ENCODE measurements at regions not wholly inside any gene's neighbourhood (a gene's known extent, or its start where the extent isn't known, plus 50 kb on each side); places are given as distances from the start of the nearest gene placed in this dataset.

DNA sequence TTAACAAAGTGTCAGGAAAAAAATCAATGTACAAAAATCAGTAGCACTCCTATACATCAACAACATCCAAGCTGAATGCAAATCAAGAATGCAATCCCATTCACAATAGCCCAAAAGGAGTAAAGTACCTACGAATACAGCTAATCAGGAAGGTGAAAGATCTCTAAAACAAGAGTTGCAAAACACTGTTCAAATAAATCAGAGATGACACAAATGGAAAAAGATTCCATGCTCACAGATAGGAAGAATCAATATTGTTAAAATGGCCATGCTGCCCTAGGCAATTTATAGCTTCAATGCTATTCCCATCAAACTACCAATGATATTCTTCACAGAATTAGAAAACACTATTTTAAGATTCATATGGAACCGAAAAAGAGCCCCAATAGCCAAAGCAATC, 223.7 kb upstream of the CD96 start:
- no peak overlapping the region for H3K27ac ChIP-seq (ENCODE audit: low read depth in 1 of 2, low read length in 2 of 2)
- intact Hi-C loops (cut with DNase I) = no loop called here
- no peaks in the 10 kb centered on the region for H3K27me3 ChIP-seq (ENCODE audit: control insufficient read depth in 1 of 2, insufficient read depth in 2 of 2, low read length in 1 of 2)
- 47 to 48% methylated on average over 2 of the region's 2 CpGs for WGBS, 2 donors
- ATAC-seq (ENCODE audit: low FRiP score) (no peak), DNase-seq (no peak)
- H3K4me1 ChIP-seq (ENCODE audit: control insufficient read depth in 1 of 2, insufficient read depth in 2 of 2, low read length in 2 of 2) = peaks cover 0 to 7% of the 10 kb centered on the region in 2 donors
- H3K36me3 ChIP-seq (ENCODE audit: control insufficient read depth in 1 of 2, insufficient read depth in 2 of 2, low read length in 1 of 2) = no peaks in the 10 kb centered on the region
- H3K4me3 ChIP-seq (ENCODE audit: low read length in 2 of 2) = no peak overlapping the region
- no peaks in the 10 kb centered on the region for H3K9me3 ChIP-seq (ENCODE audit: control insufficient read depth, low read length)

DNA sequence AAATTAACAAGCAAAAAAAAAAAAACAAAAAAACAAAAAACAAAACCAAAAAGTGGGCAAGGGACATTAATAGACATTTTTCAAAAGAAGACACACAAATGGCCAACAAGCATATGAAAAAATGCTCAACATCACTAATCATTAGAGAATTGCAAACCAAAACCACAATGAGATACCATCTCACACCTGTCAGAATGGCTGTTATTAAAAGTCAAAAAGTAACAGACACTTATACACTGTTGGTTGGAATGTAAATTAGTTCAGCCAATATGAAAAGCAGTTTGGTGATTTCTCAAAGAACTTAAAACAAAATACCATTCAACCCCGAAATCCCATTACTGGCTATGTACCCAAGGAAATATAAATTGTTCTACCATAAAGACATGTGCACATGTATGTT, 222.4 kb upstream of the CD96 start:
- WGBS, 2 donors = 87 to 100% methylated on average over 1 of the region's 1 CpG

GRCh38 chr3:111321786-111322185, 220.2 kb upstream of the CD96 start:
- intact Hi-C loops (cut with DNase I) = no loop called here
- DNase-seq = no peak
- Histone ChIP-seq H3K9me3 (ENCODE audit: control insufficient read depth, low read length) (no peaks in the 10 kb centered on the region), H3K27me3 (ENCODE audit: control insufficient read depth in 1 of 2, insufficient read depth in 2 of 2, low read length in 1 of 2) (no peaks in the 10 kb centered on the region), H3K4me1 (ENCODE audit: control insufficient read depth in 1 of 2, insufficient read depth in 2 of 2, low read length in 2 of 2) (no peaks in the 10 kb centered on the region), H3K36me3 (ENCODE audit: control insufficient read depth in 1 of 2, insufficient read depth in 2 of 2, low read length in 1 of 2) (no peaks in the 10 kb centered on the region), H3K4me3 (ENCODE audit: low read length in 2 of 2) (no peak overlapping the region), H3K27ac (ENCODE audit: low read depth in 1 of 2, low read length in 2 of 2) (no peak overlapping the region)
- 47 to 48% methylated on average over 4 of the region's 4 CpGs for WGBS, 2 donors
- no peak for ATAC-seq (ENCODE audit: low FRiP score)

More for the DNA sequence above, 222.4 kb upstream of the CD96 start:
- Histone ChIP-seq H3K27ac (ENCODE audit: low read depth in 1 of 2, low read length in 2 of 2) (no peak overlapping the region), H3K27me3 (ENCODE audit: control insufficient read depth in 1 of 2, insufficient read depth in 2 of 2, low read length in 1 of 2) (no peaks in the 10 kb centered on the region), H3K4me1 (ENCODE audit: control insufficient read depth in 1 of 2, insufficient read depth in 2 of 2, low read length in 2 of 2) (peaks cover 0 to 3% of the 10 kb centered on the region in 2 donors), H3K9me3 (ENCODE audit: control insufficient read depth, low read length) (no peaks in the 10 kb centered on the region), H3K4me3 (ENCODE audit: low read length in 2 of 2) (no peak overlapping the region), H3K36me3 (ENCODE audit: control insufficient read depth in 1 of 2, insufficient read depth in 2 of 2, low read length in 1 of 2) (no peaks in the 10 kb centered on the region)
- intact Hi-C loops (cut with DNase I) = no loop called here
- no peak for ATAC-seq (ENCODE audit: low FRiP score)
- no peak for DNase-seq

DNA sequence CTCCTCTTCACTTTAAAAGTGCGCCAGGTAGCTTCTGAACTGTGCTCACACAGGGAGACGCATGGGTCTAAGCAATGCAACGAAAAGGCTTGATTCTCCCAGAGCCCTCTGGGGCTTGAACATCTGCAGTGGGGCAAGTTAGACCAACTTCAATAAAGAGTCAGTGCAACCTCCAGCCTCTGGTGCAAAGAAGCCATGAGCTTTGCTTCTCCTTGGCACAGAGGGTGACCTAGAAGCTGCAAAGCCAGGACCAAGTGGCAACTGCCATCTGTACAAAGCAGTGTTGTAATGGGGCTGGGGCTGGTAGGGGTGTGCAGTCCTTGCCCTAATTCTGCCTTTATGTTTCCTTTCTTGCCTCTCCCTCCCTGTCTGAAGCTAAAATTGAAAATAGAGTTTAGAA, 219.0 kb upstream of the CD96 start:
- WGBS, 2 donors = 82 to 88% methylated on average over 3 of the region's 3 CpGs
- intact Hi-C loops (cut with DNase I) = no loop called here
- DNase-seq = no peak
- H3K9me3 ChIP-seq (ENCODE audit: control insufficient read depth, low read length) = no peaks in the 10 kb centered on the region
- no peaks in the 10 kb centered on the region for H3K27me3 ChIP-seq (ENCODE audit: control insufficient read depth in 1 of 2, insufficient read depth in 2 of 2, low read length in 1 of 2)
- H3K4me1 ChIP-seq (ENCODE audit: control insufficient read depth in 1 of 2, insufficient read depth in 2 of 2, low read length in 2 of 2) = no peaks in the 10 kb centered on the region
- no peaks in the 10 kb centered on the region for H3K36me3 ChIP-seq (ENCODE audit: control insufficient read depth in 1 of 2, insufficient read depth in 2 of 2, low read length in 1 of 2)
- H3K27ac ChIP-seq (ENCODE audit: low read depth in 1 of 2, low read length in 2 of 2) = no peak overlapping the region
- peak; percentile 15 for ATAC-seq (ENCODE audit: low FRiP score)
- H3K4me3 ChIP-seq (ENCODE audit: low read length in 2 of 2) = no peak overlapping the region

DNA sequence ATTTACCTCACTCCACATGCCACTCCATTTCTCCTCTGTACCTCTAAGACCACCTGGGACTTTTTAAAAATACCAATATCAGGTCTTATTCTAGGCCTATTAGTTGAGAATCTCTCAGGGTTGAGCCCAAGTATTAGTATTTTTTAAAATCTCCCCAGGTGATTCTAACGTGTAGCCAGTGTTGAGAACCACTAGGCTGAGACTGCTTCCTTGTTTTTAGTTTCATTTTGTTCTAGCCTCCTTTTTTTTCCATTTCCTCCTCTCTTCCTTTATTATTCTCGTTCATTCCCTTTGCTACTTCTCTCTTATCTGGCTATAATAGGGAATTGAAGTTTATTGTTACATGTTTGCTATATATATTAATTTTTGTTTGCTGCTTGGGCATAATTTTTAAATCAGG, 217.8 kb upstream of the CD96 start:
- no peak overlapping the region for H3K27ac ChIP-seq (ENCODE audit: low read depth in 1 of 2, low read length in 2 of 2)
- H3K9me3 ChIP-seq (ENCODE audit: control insufficient read depth, low read length) = no peaks in the 10 kb centered on the region
- no peaks in the 10 kb centered on the region for H3K36me3 ChIP-seq (ENCODE audit: control insufficient read depth in 1 of 2, insufficient read depth in 2 of 2, low read length in 1 of 2)
- 37 to 44% methylated on average over 2 of the region's 2 CpGs for WGBS, 2 donors
- intact Hi-C loops (cut with DNase I) = no loop called here
- no peaks in the 10 kb centered on the region for H3K4me1 ChIP-seq (ENCODE audit: control insufficient read depth in 1 of 2, insufficient read depth in 2 of 2, low read length in 2 of 2)
- ATAC-seq (ENCODE audit: low FRiP score) (no peak), DNase-seq (no peak)
- H3K4me3 ChIP-seq (ENCODE audit: low read length in 2 of 2) = no peak overlapping the region
- no peaks in the 10 kb centered on the region for H3K27me3 ChIP-seq (ENCODE audit: control insufficient read depth in 1 of 2, insufficient read depth in 2 of 2, low read length in 1 of 2)

DNA sequence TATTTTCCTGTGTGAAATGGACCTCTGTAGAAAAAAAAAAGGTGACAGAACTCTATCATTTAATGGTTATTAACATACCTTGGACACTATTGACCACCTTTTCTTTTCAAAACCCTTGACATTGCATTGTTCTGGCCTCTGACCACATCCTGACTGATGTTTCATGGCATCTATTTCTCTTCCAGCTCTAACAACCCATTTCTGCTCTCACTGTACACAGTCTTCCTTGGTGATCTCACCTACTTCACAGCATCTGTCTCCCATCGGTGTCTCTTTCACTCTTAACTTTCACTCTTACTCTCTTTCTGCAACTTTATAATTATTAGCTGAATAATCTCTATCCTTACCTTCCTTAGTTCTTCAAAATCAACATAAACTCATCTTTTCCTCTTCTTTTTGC, 217.4 kb upstream of the CD96 start:
- Histone ChIP-seq H3K4me3 (ENCODE audit: low read length in 2 of 2) (no peak overlapping the region), H3K9me3 (ENCODE audit: control insufficient read depth, low read length) (no peaks in the 10 kb centered on the region), H3K27ac (ENCODE audit: low read depth in 1 of 2, low read length in 2 of 2) (no peak overlapping the region), H3K36me3 (ENCODE audit: control insufficient read depth in 1 of 2, insufficient read depth in 2 of 2, low read length in 1 of 2) (no peaks in the 10 kb centered on the region), H3K4me1 (ENCODE audit: control insufficient read depth in 1 of 2, insufficient read depth in 2 of 2, low read length in 2 of 2) (no peaks in the 10 kb centered on the region), H3K27me3 (ENCODE audit: control insufficient read depth in 1 of 2, insufficient read depth in 2 of 2, low read length in 1 of 2) (no peaks in the 10 kb centered on the region)
- WGBS, 2 donors = 91 to 95% methylated on average over 1 of the region's 1 CpG
- intact Hi-C loops (cut with DNase I) = no loop called here
- DNase-seq (no peak), ATAC-seq (ENCODE audit: low FRiP score) (no peak)

DNA sequence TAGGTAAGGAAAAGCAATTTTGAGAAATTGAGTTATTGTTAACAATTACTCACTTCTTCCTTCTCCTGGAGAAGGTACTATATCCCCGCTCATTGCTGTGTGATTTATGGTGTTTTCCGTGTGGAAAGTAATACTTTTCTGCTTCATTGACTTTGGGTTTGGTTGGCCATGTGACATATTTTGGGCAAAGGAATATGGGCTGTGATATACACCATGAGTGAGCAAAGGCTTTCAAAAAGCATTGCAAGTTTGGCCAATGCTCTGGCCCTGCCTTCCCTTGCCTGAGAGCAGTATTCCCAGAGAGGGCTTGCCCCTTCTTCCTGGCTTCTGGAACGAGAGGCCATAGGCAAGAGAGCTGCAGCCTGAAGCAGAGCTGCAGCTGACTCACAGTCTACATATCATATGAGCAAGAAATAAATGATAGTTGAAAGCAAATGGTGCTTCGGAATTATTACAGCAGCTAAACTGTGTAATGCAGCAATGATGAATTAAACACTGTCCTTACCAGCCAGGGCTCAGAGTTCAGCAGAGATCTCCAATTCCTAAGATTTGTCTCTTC, 216.8 kb upstream of the CD96 start:
- DNase-seq (no peak), ATAC-seq (ENCODE audit: low FRiP score) (no peak)
- H3K36me3 ChIP-seq (ENCODE audit: control insufficient read depth in 1 of 2, insufficient read depth in 2 of 2, low read length in 1 of 2) = no peaks in the 10 kb centered on the region
- intact Hi-C loops (cut with DNase I) = no loop called here
- no peaks in the 10 kb centered on the region for H3K9me3 ChIP-seq (ENCODE audit: control insufficient read depth, low read length)
- no peak overlapping the region for H3K27ac ChIP-seq (ENCODE audit: low read depth in 1 of 2, low read length in 2 of 2)
- H3K4me1 ChIP-seq (ENCODE audit: control insufficient read depth in 1 of 2, insufficient read depth in 2 of 2, low read length in 2 of 2) = no peaks in the 10 kb centered on the region
- WGBS, 2 donors = 57 to 71% methylated on average over 4 of the region's 4 CpGs
- H3K4me3 ChIP-seq (ENCODE audit: low read length in 2 of 2) = no peak overlapping the region
- H3K27me3 ChIP-seq (ENCODE audit: control insufficient read depth in 1 of 2, insufficient read depth in 2 of 2, low read length in 1 of 2) = no peaks in the 10 kb centered on the region

GRCh38 chr3:111326144-111326995, 215.6 kb upstream of the CD96 start:
- DNase-seq (no peak), ATAC-seq (ENCODE audit: low FRiP score) (no peak)
- Histone ChIP-seq H3K27ac (ENCODE audit: low read depth in 1 of 2, low read length in 2 of 2) (no peak overlapping the region), H3K27me3 (ENCODE audit: control insufficient read depth in 1 of 2, insufficient read depth in 2 of 2, low read length in 1 of 2) (no peaks in the 10 kb centered on the region), H3K36me3 (ENCODE audit: control insufficient read depth in 1 of 2, insufficient read depth in 2 of 2, low read length in 1 of 2) (no peaks in the 10 kb centered on the region), H3K4me3 (ENCODE audit: low read length in 2 of 2) (no peak overlapping the region), H3K9me3 (ENCODE audit: control insufficient read depth, low read length) (no peaks in the 10 kb centered on the region), H3K4me1 (ENCODE audit: control insufficient read depth in 1 of 2, insufficient read depth in 2 of 2, low read length in 2 of 2) (no peaks in the 10 kb centered on the region)
- intact Hi-C loops (cut with DNase I) = no loop called here
- WGBS, 2 donors = 94 to 96% methylated on average over 4 of the region's 4 CpGs

GRCh38 chr3:111331306-111331705, 210.7 kb upstream of the CD96 start:
- ATAC-seq (ENCODE audit: low FRiP score) = no peak
- intact Hi-C loops (cut with DNase I) = no loop called here
- Histone ChIP-seq H3K36me3 (ENCODE audit: control insufficient read depth in 1 of 2, insufficient read depth in 2 of 2, low read length in 1 of 2) (no peaks in the 10 kb centered on the region), H3K27me3 (ENCODE audit: control insufficient read depth in 1 of 2, insufficient read depth in 2 of 2, low read length in 1 of 2) (no peaks in the 10 kb centered on the region), H3K27ac (ENCODE audit: low read depth in 1 of 2, low read length in 2 of 2) (no peak overlapping the region), H3K4me1 (ENCODE audit: control insufficient read depth in 1 of 2, insufficient read depth in 2 of 2, low read length in 2 of 2) (no peaks in the 10 kb centered on the region), H3K9me3 (ENCODE audit: control insufficient read depth, low read length) (no peaks in the 10 kb centered on the region), H3K4me3 (ENCODE audit: low read length in 2 of 2) (no peak overlapping the region)
- WGBS, 2 donors = 96 to 97% methylated on average over 1 of the region's 1 CpG
- no peak for DNase-seq
